ENCODE measurements at regions not wholly inside any gene's neighbourhood (a gene's known extent, or its start where the extent isn't known, plus 50 kb on each side); places are given as distances from the start of the nearest gene placed in this dataset.
A peak's percentile ranks its signal among the peaks of the same experiment; 100 is the strongest.

GRCh38 chr7:25887795-25888559 is 264.0 kb upstream of the NFE2L3 start:
- no peak for DNase-seq
- intact Hi-C loops (cut with micrococcal nuclease): no loop called here
- peaks cover 72% of the 10 kb centered on the region for H3K27me3 ChIP-seq (ENCODE audit: low read depth)
- H3K9me3 ChIP-seq (replicated peaks): no peaks in the 10 kb centered on the region
- H3K36me3 ChIP-seq: no peaks in the 10 kb centered on the region
- no peak overlapping the region for H3K27ac ChIP-seq (replicated peaks)
- peaks cover 6% of the 10 kb centered on the region for H3K4me1 ChIP-seq
- TF ChIP-seq CTCF (IDR thresholded peaks at IDR 0.05; ENCODE audit: borderline replicate concordance): no peak
- H3K4me3 ChIP-seq: no peak overlapping the region

DNA sequence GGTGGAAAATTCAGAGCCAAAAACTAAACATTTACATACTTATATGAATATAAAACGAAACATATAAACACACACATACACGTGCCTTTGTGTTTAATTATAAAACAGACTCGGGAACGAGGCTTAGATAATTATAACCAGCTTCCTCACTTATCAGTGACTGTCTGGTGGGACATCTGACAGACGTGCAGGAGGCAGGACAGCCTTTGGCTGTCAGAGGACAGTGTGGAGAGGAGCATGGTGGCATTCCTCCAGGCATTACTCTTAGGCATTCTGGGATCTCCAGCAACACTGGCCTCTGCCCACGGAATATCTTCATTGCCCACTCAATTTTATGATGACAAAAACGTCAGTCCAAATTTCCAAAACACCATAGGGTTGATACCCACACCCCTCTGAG is 262.2 kb upstream of the NFE2L3 start:
- H3K36me3 ChIP-seq: no peaks in the 10 kb centered on the region
- peaks cover 70% of the 10 kb centered on the region for H3K27me3 ChIP-seq (ENCODE audit: low read depth)
- H3K4me3 ChIP-seq: no peak overlapping the region
- H3K27ac ChIP-seq (replicated peaks): no peak overlapping the region
- peaks cover 6% of the 10 kb centered on the region for H3K4me1 ChIP-seq
- DNase-seq: no peak
- H3K9me3 ChIP-seq (replicated peaks): no peaks in the 10 kb centered on the region
- TF ChIP-seq CTCF (IDR thresholded peaks at IDR 0.05; ENCODE audit: borderline replicate concordance): no peak
- intact Hi-C loops (cut with micrococcal nuclease): loop anchor here (5.0 kb wide), 1 partner anchor 478 kb away; no protein-coding TSS in a partner anchor

- DNase-seq: no peak
- no peak for TF ChIP-seq CTCF (IDR thresholded peaks at IDR 0.05; ENCODE audit: borderline replicate concordance)
- H3K27me3 ChIP-seq (ENCODE audit: low read depth): peaks cover 71% of the 10 kb centered on the region
- H3K27ac ChIP-seq (replicated peaks): no peak overlapping the region
- H3K4me1 ChIP-seq: peaks cover 13% of the 10 kb centered on the region
- no peak overlapping the region for H3K4me3 ChIP-seq
- no peaks in the 10 kb centered on the region for H3K9me3 ChIP-seq (replicated peaks)
- intact Hi-C loops (cut with micrococcal nuclease): loop anchor here (5.0 kb wide), 1 partner anchor 476 kb away; no protein-coding TSS in a partner anchor
- no peaks in the 10 kb centered on the region for H3K36me3 ChIP-seq
Observed at GRCh38 chr7:25891591-25891990, 260.4 kb upstream of the NFE2L3 start.

- no peak for DNase-seq
- H3K4me1 ChIP-seq: peaks cover 8% of the 10 kb centered on the region
- peaks cover 59% of the 10 kb centered on the region for H3K27me3 ChIP-seq (ENCODE audit: low read depth)
- H3K9me3 ChIP-seq (replicated peaks): no peaks in the 10 kb centered on the region
- intact Hi-C loops (cut with micrococcal nuclease): loop anchor here (2.0 to 5.0 kb wide), 2 partner anchors 169 to 474 kb away; no protein-coding TSS in a partner anchor
- TF ChIP-seq CTCF (IDR thresholded peaks at IDR 0.05; ENCODE audit: borderline replicate concordance): no peak
- peak overlapping the region; percentile 57 for H3K4me3 ChIP-seq
- H3K36me3 ChIP-seq: no peaks in the 10 kb centered on the region
- H3K27ac ChIP-seq (replicated peaks): no peak overlapping the region
Observed at GRCh38 chr7:25893436-25893835, 258.6 kb upstream of the NFE2L3 start.

- no peak overlapping the region for H3K4me3 ChIP-seq
- no peak overlapping the region for H3K27ac ChIP-seq (replicated peaks)
- peaks cover 55% of the 10 kb centered on the region for H3K27me3 ChIP-seq (ENCODE audit: low read depth)
- TF ChIP-seq CTCF (IDR thresholded peaks at IDR 0.05; ENCODE audit: borderline replicate concordance): no peak
- H3K4me1 ChIP-seq: peaks cover 8% of the 10 kb centered on the region
- intact Hi-C loops (cut with micrococcal nuclease): loop anchor here (5.0 kb wide), 1 partner anchor 473 kb away; no protein-coding TSS in a partner anchor
- H3K9me3 ChIP-seq (replicated peaks): no peaks in the 10 kb centered on the region
- H3K36me3 ChIP-seq: no peaks in the 10 kb centered on the region
- no peak for DNase-seq
Observed at GRCh38 chr7:25894002-25894901, 257.7 kb upstream of the NFE2L3 start.

Data from left ventricle myocardium inferior (tissue), 1 donor.